Mucosa of descending colon (tissue), 3 donors: ENCODE measurements at regions not wholly inside any gene's neighbourhood (a gene's known extent, or its start where the extent isn't known, plus 50 kb on each side); places are given as distances from the start of the nearest gene placed in this dataset.

ENCODE experiments used
- ATAC-seq: fragments of 200-7000 bp; cut with Tn5 transposase; one replicate; pipeline ENCODE4 v1.9.1; 2020; ENCODE audit warnings: mild to moderate bottlenecking, moderate library complexity
- DNase-seq, 3 donors: peaks; one replicate each; pipeline ENCODE4 v3.0.0-alpha.2; 2020
- H3K36me3 ChIP-seq: fragments of 200-600 bp; one replicate; pipeline ENCODE4 v1.8.0; 2021; ENCODE audit warnings: low read depth, mild to moderate bottlenecking
- H3K4me1 ChIP-seq: fragments of 200-600 bp; one replicate; pipeline ENCODE4 v1.8.0; 2021; ENCODE audit warnings: low read depth, mild to moderate bottlenecking
- H3K4me3 ChIP-seq: fragments of 200-600 bp; one replicate; pipeline ENCODE4 v1.8.0; 2021; ENCODE audit warnings: mild to moderate bottlenecking
- H3K9me3 ChIP-seq: fragments of 200-600 bp; one replicate; pipeline ENCODE4 v1.8.0; 2021; ENCODE audit warnings: mild to moderate bottlenecking
- intact Hi-C, 2 donors: fragments of 100-400 bp; cut with DNase I in 1 of 2; cut with micrococcal nuclease in 1 of 2; formaldehyde crosslinking; loops; one replicate each; pipeline versions ENCODE4 v1.11.0 to v1.11.1; 2022; cut with DNase I, micrococcal nuclease
- TF ChIP-seq, protein P1 (sequence below): fragments of 200-600 bp; IDR thresholded peaks from one replicate; pipeline ENCODE4 v1.8.0; 2022; ENCODE audit warnings: antibody characterized with exemption, mild to moderate bottlenecking
- donor health status: DM: no; HTN: no; CAD: no; lungs with moderate emphysema.
- donor health status: DM: no; HTN: no; CAD: no.
- donor health status: DM: no; HTN: yes; CAD: no.

DNA sequence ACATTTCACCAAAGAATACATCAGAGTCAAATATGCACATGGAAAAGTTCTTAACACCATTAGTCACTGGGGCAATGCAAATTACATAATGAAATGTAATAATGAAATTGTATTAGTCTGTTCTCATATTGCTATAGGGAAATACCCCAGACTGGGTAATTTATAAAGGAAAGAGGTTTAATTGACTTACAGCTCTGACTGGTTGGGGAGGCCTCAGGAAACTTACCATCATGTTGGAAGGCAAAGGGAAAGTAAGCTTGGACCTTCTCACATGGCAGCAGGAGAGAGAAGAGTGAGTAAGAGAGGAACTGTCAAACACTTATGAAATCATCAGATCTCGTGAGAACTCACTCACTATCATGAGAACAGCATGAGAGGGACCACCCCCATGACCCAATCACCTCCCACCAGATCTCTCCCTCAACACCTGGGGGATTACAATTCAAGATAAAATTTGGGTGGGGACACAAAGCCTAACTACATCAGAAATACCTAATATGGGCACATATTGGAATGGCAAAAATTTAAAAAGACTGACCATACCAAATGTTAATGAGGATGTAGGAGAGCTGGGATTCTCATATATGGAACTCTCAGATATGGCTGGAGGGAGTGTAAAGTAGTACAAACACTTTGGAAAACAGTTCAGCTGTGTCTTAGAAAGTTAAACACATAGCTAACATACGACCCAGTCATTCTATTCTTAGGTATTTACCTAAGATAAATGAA lies 65.1 kb upstream of the CD44 start:
- DNase-seq (no peak), ATAC-seq (no peak)
- intact Hi-C loops = no loop called here
- TF ChIP-seq, protein P1, sequence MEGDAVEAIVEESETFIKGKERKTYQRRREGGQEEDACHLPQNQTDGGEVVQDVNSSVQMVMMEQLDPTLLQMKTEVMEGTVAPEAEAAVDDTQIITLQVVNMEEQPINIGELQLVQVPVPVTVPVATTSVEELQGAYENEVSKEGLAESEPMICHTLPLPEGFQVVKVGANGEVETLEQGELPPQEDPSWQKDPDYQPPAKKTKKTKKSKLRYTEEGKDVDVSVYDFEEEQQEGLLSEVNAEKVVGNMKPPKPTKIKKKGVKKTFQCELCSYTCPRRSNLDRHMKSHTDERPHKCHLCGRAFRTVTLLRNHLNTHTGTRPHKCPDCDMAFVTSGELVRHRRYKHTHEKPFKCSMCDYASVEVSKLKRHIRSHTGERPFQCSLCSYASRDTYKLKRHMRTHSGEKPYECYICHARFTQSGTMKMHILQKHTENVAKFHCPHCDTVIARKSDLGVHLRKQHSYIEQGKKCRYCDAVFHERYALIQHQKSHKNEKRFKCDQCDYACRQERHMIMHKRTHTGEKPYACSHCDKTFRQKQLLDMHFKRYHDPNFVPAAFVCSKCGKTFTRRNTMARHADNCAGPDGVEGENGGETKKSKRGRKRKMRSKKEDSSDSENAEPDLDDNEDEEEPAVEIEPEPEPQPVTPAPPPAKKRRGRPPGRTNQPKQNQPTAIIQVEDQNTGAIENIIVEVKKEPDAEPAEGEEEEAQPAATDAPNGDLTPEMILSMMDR = no peak
- H3K4me3 ChIP-seq = no peak overlapping the region
- H3K36me3 ChIP-seq = no peaks in the 10 kb centered on the region
- H3K4me1 ChIP-seq = no peaks in the 10 kb centered on the region
- peaks cover 4% of the 10 kb centered on the region for H3K9me3 ChIP-seq

- no peaks in the 10 kb centered on the region for H3K4me1 ChIP-seq
- DNase-seq (no peak), ATAC-seq (no peak)
- intact Hi-C loops = no loop called here
- no peak overlapping the region for H3K4me3 ChIP-seq
- TF ChIP-seq, protein P1 = no peak
- no peaks in the 10 kb centered on the region for H3K36me3 ChIP-seq
- no peaks in the 10 kb centered on the region for H3K9me3 ChIP-seq
These were observed 62.5 kb upstream of the CD44 start for GRCh38 chr11:35076201-35077100.

- TF ChIP-seq, protein P1 = no peak
- H3K4me3 ChIP-seq = no peak overlapping the region
- DNase-seq (peak in 1 of 3 donors; percentile 30), ATAC-seq (peak; percentile 75)
- H3K36me3 ChIP-seq = no peaks in the 10 kb centered on the region
- intact Hi-C loops = no loop called here
- H3K9me3 ChIP-seq = no peaks in the 10 kb centered on the region
- H3K4me1 ChIP-seq = peaks cover 3% of the 10 kb centered on the region
These were observed 61.1 kb upstream of the CD44 start for GRCh38 chr11:35077709-35078469.

GRCh38 chr11:35078470-35078735 lies 60.6 kb upstream of the CD44 start:
- no peak for ATAC-seq
- Histone ChIP-seq H3K9me3 (no peaks in the 10 kb centered on the region), H3K36me3 (no peaks in the 10 kb centered on the region), H3K4me3 (no peak overlapping the region), H3K4me1 (peaks cover 3% of the 10 kb centered on the region)
- no peak for DNase-seq
- TF ChIP-seq, protein P1 = no peak
- intact Hi-C loops = no loop called here

DNA sequence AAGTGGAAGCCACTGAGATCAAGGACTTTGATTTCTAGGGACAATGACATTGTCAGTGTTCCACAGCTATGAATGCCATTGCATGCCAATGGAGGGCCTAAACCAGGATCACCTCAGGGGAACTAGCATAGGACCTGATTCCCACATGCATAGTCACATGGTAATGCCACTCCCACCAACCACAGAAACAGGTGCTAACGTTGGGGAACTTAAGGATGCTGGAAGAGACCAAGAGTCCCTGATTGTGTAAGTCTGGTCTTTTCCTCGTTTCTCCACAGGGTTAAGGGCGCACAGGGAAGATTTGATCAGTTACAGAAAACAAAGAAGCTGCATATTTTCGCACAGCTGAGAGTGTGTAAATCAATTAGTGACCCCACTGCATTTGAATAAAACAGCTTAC lies 59.4 kb upstream of the CD44 start:
- TF ChIP-seq, protein P1 = no peak

More for the DNA sequence above, 59.4 kb upstream of the CD44 start:
- Histone ChIP-seq H3K36me3 (no peaks in the 10 kb centered on the region), H3K4me1 (peaks cover 3% of the 10 kb centered on the region), H3K4me3 (no peak overlapping the region), H3K9me3 (no peaks in the 10 kb centered on the region)
- DNase-seq = no peak
- intact Hi-C loops = no loop called here
- no peak for ATAC-seq
